ENCODE measurements at regions not wholly inside any gene's neighbourhood (a gene's known extent, or its start where the extent isn't known, plus 50 kb on each side); places are given as distances from the start of the nearest gene placed in this dataset.
"Not testable (repeated sequence)": the region's sequence is repeated elsewhere in the genome, so short reads cannot be mapped to it uniquely, and the experiment has no call there.

- DNase-seq (ENCODE audit: low spot score), result peak; percentile 96
Observed at GRCh38 chr1:244322791-244323521, 128.8 kb downstream of the ADSS2 start.

- no peak for DNase-seq (ENCODE audit: low spot score)
Observed at GRCh38 chr1:244324176-244324883, 127.4 kb downstream of the ADSS2 start.

DNA sequence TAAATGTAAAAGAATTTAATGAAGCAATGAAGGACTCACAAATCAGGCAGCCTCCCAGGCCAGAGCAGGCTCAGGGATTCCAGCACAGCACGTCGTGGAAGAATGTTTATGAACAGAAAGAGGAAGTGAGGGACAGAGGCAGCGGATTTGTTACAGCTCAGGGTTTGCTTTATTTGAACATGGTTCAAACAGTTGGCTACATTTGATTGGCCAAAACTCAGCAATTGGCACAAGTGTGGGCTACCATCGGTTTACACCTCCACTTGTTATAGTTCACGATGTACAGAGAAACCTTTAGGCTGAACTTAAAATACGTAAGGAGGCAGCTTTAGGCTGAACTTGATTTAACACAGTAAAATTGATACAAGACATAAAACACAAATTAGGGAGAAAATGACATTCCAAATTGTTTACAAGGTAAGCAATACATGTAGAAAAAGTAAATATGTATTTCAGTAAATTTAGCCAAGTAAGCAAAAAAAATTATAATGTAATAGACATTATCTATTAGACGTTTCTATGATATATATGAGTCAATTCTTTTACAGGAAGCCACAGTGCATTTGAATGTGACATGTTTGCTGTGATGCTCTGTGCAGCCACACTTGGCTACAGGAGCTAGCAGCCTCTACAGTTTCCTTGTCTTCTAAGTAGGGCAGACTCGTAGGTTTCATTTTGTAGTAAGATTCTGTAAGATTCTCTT is 126.5 kb downstream of the ADSS2 start:
- no peak for DNase-seq (ENCODE audit: low spot score)

- DNase-seq (ENCODE audit: low spot score), result no peak
Observed at GRCh38 chr1:244326757-244327156, 125.0 kb downstream of the ADSS2 start.

DNA sequence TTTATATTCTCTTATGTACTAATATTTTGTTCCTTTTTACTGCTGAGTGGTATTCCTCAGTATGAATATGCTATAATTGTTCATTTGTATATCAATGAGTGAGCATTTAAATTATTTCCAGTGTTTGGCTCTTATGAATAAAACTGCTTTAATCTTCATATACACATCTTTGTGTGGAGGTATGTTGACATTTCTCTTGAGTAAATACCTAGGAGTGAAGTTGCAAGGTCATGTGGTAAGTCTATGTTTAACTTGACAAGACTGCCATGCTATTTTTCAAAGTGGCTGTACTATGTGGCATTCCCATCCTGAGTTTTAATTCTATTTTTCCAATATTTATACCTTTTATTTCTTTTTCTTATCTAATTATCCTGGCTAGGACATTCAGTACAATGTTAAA is 124.2 kb downstream of the ADSS2 start:
- no peak for DNase-seq (ENCODE audit: low spot score)

- no peak for DNase-seq (ENCODE audit: low spot score)
Observed at GRCh38 chr1:244328476-244328875, 123.2 kb downstream of the ADSS2 start.

DNA sequence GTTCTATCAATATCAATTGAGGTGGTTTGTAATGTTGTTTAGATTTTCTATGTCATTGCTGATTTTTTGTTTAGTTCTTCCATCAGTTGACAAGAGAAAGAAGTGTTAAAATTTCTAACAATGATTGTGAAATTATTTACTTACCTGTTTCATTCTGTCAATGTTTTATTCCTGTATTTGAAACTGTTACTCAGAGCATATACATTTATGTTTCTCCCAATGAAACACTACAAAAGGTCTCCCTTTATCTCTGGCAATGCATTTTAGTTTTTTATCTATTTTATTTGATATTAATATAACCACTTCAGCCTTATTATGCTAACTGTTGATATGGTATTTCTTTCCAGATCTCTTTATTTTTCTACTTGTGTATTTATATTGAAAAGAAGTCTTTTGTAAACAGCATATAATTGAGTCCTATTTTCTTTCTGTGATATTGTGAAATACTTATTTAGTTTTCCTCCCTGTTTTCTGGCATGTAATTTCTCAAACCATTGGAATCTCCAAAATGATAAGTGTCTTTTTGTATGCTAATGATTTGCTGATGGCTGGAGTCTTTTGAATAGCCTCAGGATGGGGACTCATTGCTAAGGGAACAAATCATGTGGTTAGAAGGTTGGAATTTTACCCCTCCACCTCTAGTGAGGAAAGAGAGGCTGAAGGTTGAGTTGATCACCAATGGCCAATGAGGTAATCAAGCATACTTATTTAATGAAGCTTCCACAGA is 122.0 kb downstream of the ADSS2 start:
- DNase-seq (ENCODE audit: low spot score), result no peak

DNA sequence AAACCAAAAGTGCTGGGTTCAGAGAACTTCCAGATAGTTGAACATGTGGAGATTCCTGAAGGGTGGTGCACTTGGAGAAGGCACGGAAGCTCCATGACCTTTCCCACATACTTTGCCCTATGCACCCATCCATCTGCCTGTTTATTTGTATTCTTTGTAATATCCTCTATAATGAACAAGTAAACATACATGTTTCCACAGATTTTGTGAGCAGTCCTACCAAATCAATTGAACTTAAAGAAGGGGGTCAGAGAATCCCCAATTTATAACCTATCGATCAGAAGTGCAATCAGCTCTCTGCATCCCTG is 121.4 kb downstream of the ADSS2 start:
- DNase-seq (ENCODE audit: low spot score), result no peak

- not testable (repeated sequence) for DNase-seq (ENCODE audit: low spot score)
Observed at GRCh38 chr1:244332761-244333160, 118.9 kb downstream of the ADSS2 start.

DNA sequence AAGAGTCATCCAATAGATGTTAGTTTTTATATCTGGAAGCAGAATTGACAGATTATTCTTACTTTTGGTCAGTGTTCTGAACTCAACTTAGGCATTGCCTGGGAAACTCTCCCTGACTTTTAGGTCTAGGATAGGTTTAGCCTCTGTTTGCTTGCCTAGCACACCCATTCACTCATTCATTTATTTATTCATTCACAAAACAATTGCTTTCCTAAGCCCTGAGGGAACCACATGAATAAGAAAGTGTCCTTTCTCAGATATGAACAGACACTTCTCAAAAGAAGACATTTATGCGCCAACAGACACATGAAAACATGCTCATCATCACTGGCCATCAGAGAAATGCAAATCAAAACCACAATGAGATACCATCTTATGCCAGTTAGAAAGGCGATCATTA is 117.4 kb downstream of the ADSS2 start:
- not testable (repeated sequence) for DNase-seq (ENCODE audit: low spot score)

DNA sequence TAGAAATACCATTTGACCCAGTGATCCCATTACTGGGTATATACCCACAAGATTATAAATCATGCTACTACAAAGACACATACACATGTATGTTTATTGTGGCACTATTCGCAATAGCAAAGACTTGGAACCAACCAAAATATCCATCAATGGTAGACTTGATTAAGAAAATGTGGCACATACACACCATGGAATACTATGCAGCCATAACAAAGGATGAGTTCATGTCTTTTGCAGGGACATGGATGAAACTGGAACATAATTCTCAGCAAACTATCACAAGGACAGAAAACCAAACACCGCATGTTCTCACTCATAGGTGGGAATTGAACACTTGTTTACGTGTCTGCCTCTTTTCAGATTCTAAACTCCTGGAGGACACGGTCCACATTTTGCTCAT is 116.9 kb downstream of the ADSS2 start:
- DNase-seq (ENCODE audit: low spot score), result not testable (repeated sequence)

GRCh38 chr1:244335456-244335855 is 116.3 kb downstream of the ADSS2 start:
- no peak for DNase-seq (ENCODE audit: low spot score)

DNA sequence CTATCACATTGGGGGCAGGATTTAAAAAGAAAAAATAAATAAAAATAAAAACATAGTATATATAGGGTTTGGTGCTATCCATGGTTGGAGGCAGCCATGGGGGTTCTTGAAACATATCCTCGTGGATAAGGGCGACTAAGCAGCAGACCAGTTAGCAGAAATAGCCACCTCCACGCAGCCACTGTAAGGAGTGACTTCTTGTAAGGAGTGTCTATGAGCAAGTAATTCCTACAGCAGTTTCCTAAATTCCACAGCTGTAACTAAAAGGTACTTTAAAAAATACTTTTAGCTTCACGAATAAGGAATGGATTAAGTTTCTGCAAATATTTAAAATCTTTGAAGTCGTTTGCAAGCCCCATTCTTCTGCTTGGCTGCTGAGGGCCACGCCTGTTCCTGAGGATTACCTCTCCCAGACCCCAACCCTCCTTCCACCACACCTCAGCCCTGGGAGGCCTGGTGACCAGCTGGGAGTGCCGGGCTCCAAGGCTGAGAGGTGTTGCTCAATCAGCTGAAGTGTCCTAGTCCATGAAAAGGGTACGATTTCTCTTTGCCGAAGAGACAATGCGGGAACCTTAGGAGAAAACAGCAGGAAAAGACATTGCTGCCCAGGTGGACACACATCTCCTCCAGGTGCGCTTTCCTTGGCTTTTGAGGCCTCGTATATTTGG is 115.3 kb downstream of the ADSS2 start:
- no peak for DNase-seq (ENCODE audit: low spot score)

DNA sequence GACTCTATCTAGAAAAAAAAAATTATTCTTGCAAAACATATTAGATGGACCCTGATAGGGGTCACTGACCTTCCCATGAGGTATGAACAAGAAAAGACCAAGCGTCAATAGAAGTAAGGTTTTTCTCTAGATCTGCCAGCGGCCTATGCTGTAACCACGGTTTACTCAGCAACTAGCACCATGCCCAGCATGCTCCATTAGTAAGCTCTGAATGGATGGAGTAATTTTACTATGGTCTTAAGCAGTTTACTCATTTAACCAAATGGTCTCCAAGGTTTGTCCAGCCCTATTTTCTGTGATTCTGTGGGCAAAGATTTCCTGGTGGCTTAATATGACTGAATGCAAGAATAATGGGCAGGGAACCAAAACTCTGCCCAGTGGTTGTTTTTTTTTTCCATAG is 113.9 kb downstream of the ADSS2 start:
- no peak for DNase-seq (ENCODE audit: low spot score)

GRCh38 chr1:244339073-244339692 is 112.5 kb downstream of the ADSS2 start:
- no peak for DNase-seq (ENCODE audit: low spot score)

- no peak for DNase-seq (ENCODE audit: low spot score)
Observed at GRCh38 chr1:244339776-244340175, 111.9 kb downstream of the ADSS2 start.

DNA sequence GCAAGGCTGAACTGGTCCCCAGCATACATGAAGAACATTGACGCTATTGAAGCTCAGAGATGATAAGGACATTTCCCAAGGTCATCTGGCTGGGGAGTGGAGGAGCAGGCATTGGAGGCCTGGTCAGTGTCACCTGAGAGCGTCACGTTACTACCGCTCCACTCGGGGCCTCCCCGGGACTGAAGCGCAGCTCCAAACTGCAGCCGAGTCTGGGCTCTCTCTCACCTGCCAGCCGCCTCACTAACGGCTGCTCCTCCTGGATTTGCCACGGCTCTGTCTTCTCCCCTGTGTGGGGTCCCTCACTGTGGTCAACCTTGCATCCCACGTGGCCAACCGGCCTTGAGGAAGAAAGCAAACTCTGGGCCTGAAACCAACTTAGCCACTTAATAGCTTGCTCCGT is 111.3 kb downstream of the ADSS2 start:
- no peak for DNase-seq (ENCODE audit: low spot score)

- peak; percentile 44 for DNase-seq (ENCODE audit: low spot score)
Observed at GRCh38 chr1:244341455-244342450, 110.0 kb downstream of the ADSS2 start.

GRCh38 chr1:244344001-244344400 is 107.7 kb downstream of the ADSS2 start:
- no peak for DNase-seq (ENCODE audit: low spot score)

GRCh38 chr1:244346972-244347618 is 104.6 kb downstream of the ADSS2 start:
- DNase-seq (ENCODE audit: low spot score), result no peak

Measured in H4 (cell line).